ENCODE measurements at regions not wholly inside any gene's neighbourhood (a gene's known extent, or its start where the extent isn't known, plus 50 kb on each side); places are given as distances from the start of the nearest gene placed in this dataset.

GRCh38 chr7:85384392-85384791, 197.5 kb upstream of the SEMA3D start:
- CTCF ChIA-PET = no interaction called here
- no peak for ATAC-seq (ENCODE audit: poor library complexity)
- Mint-ChIP-seq H3K27me3 (no peaks in the 10 kb centered on the region), H3K27ac (no peak overlapping the region), H3K36me3 (ENCODE audit: low read depth) (no peaks in the 10 kb centered on the region), H3K9me3 (no peaks in the 10 kb centered on the region), H3K4me1 (ENCODE audit: low read depth) (no peaks in the 10 kb centered on the region), H3K4me3 (no peak overlapping the region)
- no peak for TF ChIP-seq CTCF (IDR thresholded peaks at IDR 0.05)
- peaks cover 0 to 5% of the 10 kb centered on the region in 2 experiments for H3K9me3 ChIP-seq (ENCODE audit: control insufficient read depth in 1 of 2, insufficient read depth in 1 of 2, low read length in 2 of 2)
- H3K27ac ChIP-seq (ENCODE audit: low read depth in 1 of 2, low read length in 2 of 2) = no peak overlapping the region
- no peaks in the 10 kb centered on the region for H3K36me3 ChIP-seq (ENCODE audit: insufficient read depth, low read length)
- H3K4me3 ChIP-seq (ENCODE audit: low read length) = no peak overlapping the region
- intact Hi-C loops (cut with DNase I, micrococcal nuclease) = no loop called here
- DNase-seq = no peak
- no peaks in the 10 kb centered on the region for H3K27me3 ChIP-seq (ENCODE audit: control insufficient read depth in 1 of 2, insufficient read depth in 2 of 2, low read length in 2 of 2)
- POLR2A ChIA-PET = no interaction called here
- H3K4me1 ChIP-seq (ENCODE audit: insufficient read depth, low read length) = no peaks in the 10 kb centered on the region

GRCh38 chr7:85381212-85381611, 194.4 kb upstream of the SEMA3D start:
- Mint-ChIP-seq H3K4me1 (ENCODE audit: low read depth) (no peaks in the 10 kb centered on the region), H3K36me3 (ENCODE audit: low read depth) (no peaks in the 10 kb centered on the region), H3K27ac (no peak overlapping the region), H3K9me3 (peaks cover 3% of the 10 kb centered on the region), H3K4me3 (no peak overlapping the region), H3K27me3 (no peaks in the 10 kb centered on the region)
- ChIA-PET POLR2A (no interaction called here), CTCF (no interaction called here)
- TF ChIP-seq CTCF (IDR thresholded peaks at IDR 0.05) = no peak
- Histone ChIP-seq H3K27me3 (ENCODE audit: control insufficient read depth in 1 of 2, insufficient read depth in 2 of 2, low read length in 2 of 2) (no peaks in the 10 kb centered on the region), H3K9me3 (ENCODE audit: control insufficient read depth in 1 of 2, insufficient read depth in 1 of 2, low read length in 2 of 2) (peaks cover 0 to 9% of the 10 kb centered on the region in 2 experiments), H3K4me1 (ENCODE audit: insufficient read depth, low read length) (no peaks in the 10 kb centered on the region), H3K4me3 (ENCODE audit: low read length) (no peak overlapping the region), H3K36me3 (ENCODE audit: insufficient read depth, low read length) (no peaks in the 10 kb centered on the region), H3K27ac (ENCODE audit: low read depth in 1 of 2, low read length in 2 of 2) (no peak overlapping the region)
- ATAC-seq (ENCODE audit: poor library complexity) (no peak), DNase-seq (no peak)
- intact Hi-C loops (cut with DNase I, micrococcal nuclease) = no loop called here

GRCh38 chr7:85376589-85376988, 189.7 kb upstream of the SEMA3D start:
- intact Hi-C loops (cut with DNase I, micrococcal nuclease) = no loop called here
- Mint-ChIP-seq H3K36me3 (ENCODE audit: low read depth) (no peaks in the 10 kb centered on the region), H3K27ac (no peak overlapping the region), H3K27me3 (no peaks in the 10 kb centered on the region), H3K9me3 (peaks cover 4% of the 10 kb centered on the region), H3K4me3 (no peak overlapping the region), H3K4me1 (ENCODE audit: low read depth) (no peaks in the 10 kb centered on the region)
- TF ChIP-seq CTCF (IDR thresholded peaks at IDR 0.05) = no peak
- Histone ChIP-seq H3K4me3 (ENCODE audit: low read length) (no peak overlapping the region), H3K9me3 (ENCODE audit: control insufficient read depth in 1 of 2, insufficient read depth in 1 of 2, low read length in 2 of 2) (peaks cover 0 to 9% of the 10 kb centered on the region in 2 experiments), H3K36me3 (ENCODE audit: insufficient read depth, low read length) (no peaks in the 10 kb centered on the region), H3K4me1 (ENCODE audit: insufficient read depth, low read length) (no peaks in the 10 kb centered on the region), H3K27me3 (ENCODE audit: control insufficient read depth in 1 of 2, insufficient read depth in 2 of 2, low read length in 2 of 2) (no peaks in the 10 kb centered on the region), H3K27ac (ENCODE audit: low read depth in 1 of 2, low read length in 2 of 2) (no peak overlapping the region)
- DNase-seq = no peak
- CTCF ChIA-PET = no interaction called here
- POLR2A ChIA-PET = no interaction called here
- no peak for ATAC-seq (ENCODE audit: poor library complexity)

All from CD4-positive, alpha-beta T cell (primary cell).